AG04449 (cell line): ENCODE measurements at regions not wholly inside any gene's neighbourhood (a gene's known extent, or its start where the extent isn't known, plus 50 kb on each side); places are given as distances from the start of the nearest gene placed in this dataset.

Source experiments
- CTCF ChIA-PET: fragments of 350-600 bp; formaldehyde crosslinking; extraction: SDS; loops from one replicate; lab custom pipeline; 2021; ENCODE audit warnings: antibody characterized with exemption; lab: Yijun Ruan, JAX
- POLR2A ChIA-PET: fragments of 400-600, 350-600 bp; formaldehyde crosslinking; extraction: SDS; loops from one replicate; lab custom pipeline; 2020; ENCODE audit warnings: antibody characterized with exemption, inconsistent platforms; lab: Yijun Ruan, JAX
- DNase-seq: peaks from one replicate; pipeline ENCODE4 v3.0.0-alpha.2; 2010; ENCODE audit warnings: low read depth, low spot score
- H3K4me3 ChIP-seq: 2 replicates; pipeline ENCODE4 v1.5.1; 2011; ENCODE audit warnings: low read depth, mild to moderate bottlenecking, control low read depth, low read length
- CTCF ChIP-seq: IDR thresholded peaks from one replicate; pipeline ENCODE4 v1.5.1; 2011; ENCODE audit warnings: mild to moderate bottlenecking, moderate library complexity, low read length, control low read depth, inconsistent platforms; ENCODE audit not compliant: insufficient read depth; ENCODE audit errors: missing control alignments

- POLR2A ChIA-PET, result no interaction called here
- no peak for DNase-seq
- CTCF ChIA-PET, result no interaction called here
- H3K4me3 ChIP-seq, result no peak overlapping the region
- TF ChIP-seq CTCF, result no peak
These were observed 215.8 kb downstream of the TMX3 start for GRCh38 chr18:68499141-68499540.

- TF ChIP-seq CTCF, result no peak
- no peak for DNase-seq
- ChIA-PET CTCF (no interaction called here), POLR2A (no interaction called here)
- no peak overlapping the region for H3K4me3 ChIP-seq
These were observed 216.3 kb downstream of the TMX3 start for GRCh38 chr18:68498636-68499035.

GRCh38 chr18:68498185-68498584 is 216.7 kb downstream of the TMX3 start:
- TF ChIP-seq CTCF, result no peak
- H3K4me3 ChIP-seq, result no peak overlapping the region
- POLR2A ChIA-PET, result no interaction called here
- no peak for DNase-seq
- CTCF ChIA-PET, result no interaction called here

- no peak overlapping the region for H3K4me3 ChIP-seq
- CTCF ChIA-PET, result no interaction called here
- POLR2A ChIA-PET, result no interaction called here
- peak; percentile 13 for TF ChIP-seq CTCF
- DNase-seq, result peak; percentile 70
These were observed 219.9 kb downstream of the TMX3 start for GRCh38 chr18:68494802-68495581.

GRCh38 chr18:68489013-68489792 is 225.7 kb downstream of the TMX3 start:
- DNase-seq, result no peak
- no peak for TF ChIP-seq CTCF
- ChIA-PET POLR2A (no interaction called here), CTCF (no interaction called here)
- H3K4me3 ChIP-seq, result no peak overlapping the region

GRCh38 chr18:68484241-68484640 is 230.7 kb downstream of the TMX3 start:
- DNase-seq, result no peak
- ChIA-PET POLR2A (no interaction called here), CTCF (interaction anchor here (1.5 kb wide), 1 partner anchor 12 kb away, joined by 4 read pairs; no protein-coding TSS in a partner anchor)
- no peak overlapping the region for H3K4me3 ChIP-seq
- no peak for TF ChIP-seq CTCF
